ENCODE measurements at regions not wholly inside any gene's neighbourhood (a gene's known extent, or its start where the extent isn't known, plus 50 kb on each side); places are given as distances from the start of the nearest gene placed in this dataset.

- Mint-ChIP-seq H3K27ac (no peak overlapping the region), H3K4me1 (ENCODE audit: low read depth) (no peaks in the 10 kb centered on the region), H3K27me3 (ENCODE audit: low read depth) (no peaks in the 10 kb centered on the region), H3K9me3 (no peaks in the 10 kb centered on the region), H3K36me3 (ENCODE audit: low read depth) (no peaks in the 10 kb centered on the region), H3K4me3 (ENCODE audit: low read depth) (no peak overlapping the region)
- intact Hi-C loops (cut with micrococcal nuclease), result no loop called here
- DNase-seq (ENCODE audit: low spot score), result no peak
Observed at GRCh38 chr3:103614719-103615118, 1179.9 kb downstream of the ZPLD1 start.

- H3K27me3 Mint-ChIP-seq (ENCODE audit: low read depth), result no peaks in the 10 kb centered on the region
- intact Hi-C loops (cut with micrococcal nuclease), result no loop called here
Observed at GRCh38 chr3:103617961-103618360, 1183.1 kb downstream of the ZPLD1 start.

GRCh38 chr3:103624271-103624670 is 1189.5 kb downstream of the ZPLD1 start:
- no peaks in the 10 kb centered on the region for H3K27me3 Mint-ChIP-seq (ENCODE audit: low read depth)

More at GRCh38 chr3:103617961-103618360, 1183.1 kb downstream of the ZPLD1 start:
- Mint-ChIP-seq H3K4me3 (ENCODE audit: low read depth) (no peak overlapping the region), H3K27ac (no peak overlapping the region), H3K4me1 (ENCODE audit: low read depth) (no peaks in the 10 kb centered on the region), H3K36me3 (ENCODE audit: low read depth) (no peaks in the 10 kb centered on the region), H3K9me3 (peaks cover 4% of the 10 kb centered on the region)
- DNase-seq (ENCODE audit: low spot score), result no peak

GRCh38 chr3:103629391-103629790 is 1194.6 kb downstream of the ZPLD1 start:
- no peaks in the 10 kb centered on the region for H3K36me3 Mint-ChIP-seq (ENCODE audit: low read depth)
- H3K27ac Mint-ChIP-seq, result no peak overlapping the region
- DNase-seq (ENCODE audit: low spot score), result no peak
- no peaks in the 10 kb centered on the region for H3K27me3 Mint-ChIP-seq (ENCODE audit: low read depth)
- no peak overlapping the region for H3K4me3 Mint-ChIP-seq (ENCODE audit: low read depth)
- H3K4me1 Mint-ChIP-seq (ENCODE audit: low read depth), result no peaks in the 10 kb centered on the region
- peaks cover 24% of the 10 kb centered on the region for H3K9me3 Mint-ChIP-seq
- intact Hi-C loops (cut with micrococcal nuclease), result no loop called here

More at GRCh38 chr3:103624271-103624670, 1189.5 kb downstream of the ZPLD1 start:
- Mint-ChIP-seq H3K27ac (no peak overlapping the region), H3K36me3 (ENCODE audit: low read depth) (no peaks in the 10 kb centered on the region), H3K9me3 (peaks cover 13% of the 10 kb centered on the region), H3K4me1 (ENCODE audit: low read depth) (no peaks in the 10 kb centered on the region), H3K4me3 (ENCODE audit: low read depth) (no peak overlapping the region)
- intact Hi-C loops (cut with micrococcal nuclease), result no loop called here
- DNase-seq (ENCODE audit: low spot score), result no peak

- no peaks in the 10 kb centered on the region for H3K9me3 Mint-ChIP-seq
- H3K27ac Mint-ChIP-seq, result no peak overlapping the region
- H3K36me3 Mint-ChIP-seq (ENCODE audit: low read depth), result no peaks in the 10 kb centered on the region
- no peak for DNase-seq (ENCODE audit: low spot score)
- no peaks in the 10 kb centered on the region for H3K4me1 Mint-ChIP-seq (ENCODE audit: low read depth)
- intact Hi-C loops (cut with micrococcal nuclease), result no loop called here
- H3K4me3 Mint-ChIP-seq (ENCODE audit: low read depth), result no peak overlapping the region
- no peaks in the 10 kb centered on the region for H3K27me3 Mint-ChIP-seq (ENCODE audit: low read depth)
Observed at GRCh38 chr3:103644450-103644849, 1209.6 kb downstream of the ZPLD1 start.

- DNase-seq (ENCODE audit: low spot score), result no peak
- no peaks in the 10 kb centered on the region for H3K27me3 Mint-ChIP-seq (ENCODE audit: low read depth)
- H3K36me3 Mint-ChIP-seq (ENCODE audit: low read depth), result no peaks in the 10 kb centered on the region
- no peaks in the 10 kb centered on the region for H3K9me3 Mint-ChIP-seq
- intact Hi-C loops (cut with micrococcal nuclease), result no loop called here
- no peak overlapping the region for H3K4me3 Mint-ChIP-seq (ENCODE audit: low read depth)
- H3K27ac Mint-ChIP-seq, result no peak overlapping the region
- no peaks in the 10 kb centered on the region for H3K4me1 Mint-ChIP-seq (ENCODE audit: low read depth)
Observed at GRCh38 chr3:103653996-103654395, 1219.2 kb downstream of the ZPLD1 start.

GRCh38 chr3:103657756-103658155 is 1222.9 kb downstream of the ZPLD1 start:
- Mint-ChIP-seq H3K27ac (no peak overlapping the region), H3K36me3 (ENCODE audit: low read depth) (no peaks in the 10 kb centered on the region), H3K4me1 (ENCODE audit: low read depth) (no peaks in the 10 kb centered on the region), H3K4me3 (ENCODE audit: low read depth) (no peak overlapping the region), H3K27me3 (ENCODE audit: low read depth) (no peaks in the 10 kb centered on the region), H3K9me3 (no peaks in the 10 kb centered on the region)
- DNase-seq (ENCODE audit: low spot score), result no peak
- intact Hi-C loops (cut with micrococcal nuclease), result no loop called here

- Mint-ChIP-seq H3K27ac (no peak overlapping the region), H3K36me3 (ENCODE audit: low read depth) (no peaks in the 10 kb centered on the region), H3K27me3 (ENCODE audit: low read depth) (no peaks in the 10 kb centered on the region), H3K4me1 (ENCODE audit: low read depth) (no peaks in the 10 kb centered on the region), H3K9me3 (peaks cover 4% of the 10 kb centered on the region), H3K4me3 (ENCODE audit: low read depth) (no peak overlapping the region)
- no peak for DNase-seq (ENCODE audit: low spot score)
- intact Hi-C loops (cut with micrococcal nuclease), result no loop called here
Observed at GRCh38 chr3:103660810-103661209, 1226.0 kb downstream of the ZPLD1 start.

- H3K27me3 Mint-ChIP-seq (ENCODE audit: low read depth), result no peaks in the 10 kb centered on the region
- no peak overlapping the region for H3K27ac Mint-ChIP-seq
- no peak for DNase-seq (ENCODE audit: low spot score)
- H3K4me1 Mint-ChIP-seq (ENCODE audit: low read depth), result no peaks in the 10 kb centered on the region
- peaks cover 4% of the 10 kb centered on the region for H3K9me3 Mint-ChIP-seq
- no peak overlapping the region for H3K4me3 Mint-ChIP-seq (ENCODE audit: low read depth)
- H3K36me3 Mint-ChIP-seq (ENCODE audit: low read depth), result no peaks in the 10 kb centered on the region
- intact Hi-C loops (cut with micrococcal nuclease), result no loop called here
Observed at GRCh38 chr3:103662591-103662990, 1227.8 kb downstream of the ZPLD1 start.

- DNase-seq (ENCODE audit: low spot score), result no peak
- H3K27ac Mint-ChIP-seq, result no peak overlapping the region
- no peak overlapping the region for H3K4me3 Mint-ChIP-seq (ENCODE audit: low read depth)
- no peaks in the 10 kb centered on the region for H3K4me1 Mint-ChIP-seq (ENCODE audit: low read depth)
- no peaks in the 10 kb centered on the region for H3K9me3 Mint-ChIP-seq
- H3K36me3 Mint-ChIP-seq (ENCODE audit: low read depth), result no peaks in the 10 kb centered on the region
- no peaks in the 10 kb centered on the region for H3K27me3 Mint-ChIP-seq (ENCODE audit: low read depth)
- intact Hi-C loops (cut with micrococcal nuclease), result no loop called here
Observed at GRCh38 chr3:103672346-103672745, 1237.5 kb downstream of the ZPLD1 start.

GRCh38 chr3:103684904-103685303 is 1250.1 kb downstream of the ZPLD1 start:
- intact Hi-C loops (cut with micrococcal nuclease), result no loop called here
- Mint-ChIP-seq H3K36me3 (ENCODE audit: low read depth) (no peaks in the 10 kb centered on the region), H3K9me3 (peaks cover 4% of the 10 kb centered on the region), H3K27ac (no peak overlapping the region), H3K4me1 (ENCODE audit: low read depth) (no peaks in the 10 kb centered on the region), H3K27me3 (ENCODE audit: low read depth) (no peaks in the 10 kb centered on the region), H3K4me3 (ENCODE audit: low read depth) (no peak overlapping the region)
- no peak for DNase-seq (ENCODE audit: low spot score)

GRCh38 chr3:103685939-103686338 is 1251.1 kb downstream of the ZPLD1 start:
- Mint-ChIP-seq H3K9me3 (peaks cover 6% of the 10 kb centered on the region), H3K4me3 (ENCODE audit: low read depth) (no peak overlapping the region), H3K27me3 (ENCODE audit: low read depth) (no peaks in the 10 kb centered on the region), H3K36me3 (ENCODE audit: low read depth) (no peaks in the 10 kb centered on the region), H3K4me1 (ENCODE audit: low read depth) (no peaks in the 10 kb centered on the region), H3K27ac (no peak overlapping the region)
- intact Hi-C loops (cut with micrococcal nuclease), result no loop called here
- DNase-seq (ENCODE audit: low spot score), result no peak

- Mint-ChIP-seq H3K27me3 (ENCODE audit: low read depth) (no peaks in the 10 kb centered on the region), H3K9me3 (peaks cover 24% of the 10 kb centered on the region), H3K4me1 (ENCODE audit: low read depth) (no peaks in the 10 kb centered on the region), H3K4me3 (ENCODE audit: low read depth) (no peak overlapping the region), H3K36me3 (ENCODE audit: low read depth) (no peaks in the 10 kb centered on the region), H3K27ac (no peak overlapping the region)
- intact Hi-C loops (cut with micrococcal nuclease), result no loop called here
- no peak for DNase-seq (ENCODE audit: low spot score)
Observed at GRCh38 chr3:103690536-103690935, 1255.7 kb downstream of the ZPLD1 start.

GRCh38 chr3:103693831-103694230 is 1259.0 kb downstream of the ZPLD1 start:
- Mint-ChIP-seq H3K4me3 (ENCODE audit: low read depth) (no peak overlapping the region), H3K36me3 (ENCODE audit: low read depth) (no peaks in the 10 kb centered on the region), H3K4me1 (ENCODE audit: low read depth) (no peaks in the 10 kb centered on the region), H3K27ac (no peak overlapping the region), H3K27me3 (ENCODE audit: low read depth) (no peaks in the 10 kb centered on the region), H3K9me3 (peaks cover 24% of the 10 kb centered on the region)
- DNase-seq (ENCODE audit: low spot score), result no peak
- intact Hi-C loops (cut with micrococcal nuclease), result no loop called here

All from activated T-helper 2 cell treated with anti-CD3 and anti-CD28 coated beads, Interferon-gamma antibody, Interleukin-2, Interleukin-4, amounts not matched to agents 10 μg/mL and 5 μg/mL and 100 μg/mL, durations not matched to agents 14 hours and 24 hours and 36 hours (primary cell).